ENCODE measurements at regions not wholly inside any gene's neighbourhood (a gene's known extent, or its start where the extent isn't known, plus 50 kb on each side); places are given as distances from the start of the nearest gene placed in this dataset.

DNA sequence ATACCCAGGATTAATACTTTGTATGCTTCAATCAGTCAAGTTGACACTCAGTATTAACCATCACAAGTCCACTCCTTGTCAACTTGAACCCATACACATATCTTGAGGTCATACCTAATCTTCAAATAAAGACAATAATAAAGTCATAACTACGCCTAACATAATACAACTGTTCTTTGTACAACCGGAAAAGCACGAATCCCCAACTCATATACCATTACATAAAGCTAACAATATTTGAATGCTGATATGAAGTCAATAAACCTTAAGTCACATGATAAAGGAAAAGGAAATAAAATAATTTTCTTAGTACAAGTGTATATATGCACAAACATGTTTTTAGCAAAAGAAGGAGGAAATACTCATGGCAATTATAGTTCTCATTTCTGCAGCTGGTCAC, 770.6 kb upstream of the GYPC start:
- Histone ChIP-seq H2AFZ (replicated peaks; ENCODE audit: low read length, poor library complexity) (no peak overlapping the region), H3K36me3 (ENCODE audit: control insufficient read depth, insufficient read depth, low read length) (no peaks in the 10 kb centered on the region), H3K4me2 (ENCODE audit: low read depth, low read length) (no peak overlapping the region), H2AK9ac (replicated peaks; ENCODE audit: low read depth, low read length, poor library complexity) (no peak overlapping the region), H3K9ac (ENCODE audit: low read depth, low read length) (no peak overlapping the region), H3K4me3 (ENCODE audit: insufficient read depth, low read depth, low read length) (no peak overlapping the region), H4K8ac (ENCODE audit: low read depth in 2 of 2, low read length in 2 of 2) (no peak overlapping the region), H3K79me1 (ENCODE audit: low read depth in 1 of 2, low read length in 2 of 2) (no peaks in the 10 kb centered on the region), H2BK5ac (ENCODE audit: low read depth, low read length, poor library complexity, severe bottlenecking) (no peak overlapping the region), H3K56ac (ENCODE audit: extremely low read depth, insufficient read depth, low read length) (no peak overlapping the region), H3K27ac (ENCODE audit: insufficient read depth, low read length) (no peak overlapping the region), H3K14ac (replicated peaks; ENCODE audit: low read depth, low read length) (no peak overlapping the region), H2BK20ac (ENCODE audit: low read depth, low read length) (no peak overlapping the region), H4K91ac (ENCODE audit: insufficient read depth, low read depth, low read length) (no peak overlapping the region), H4K20me1 (ENCODE audit: insufficient read depth, low read length) (no peaks in the 10 kb centered on the region), H2BK15ac (ENCODE audit: low read depth, low read length) (no peak overlapping the region), H3K27me3 (ENCODE audit: control insufficient read depth, insufficient read depth, low read length) (no peaks in the 10 kb centered on the region), H2BK120ac (ENCODE audit: low read depth, low read length) (no peak overlapping the region), H3K9me3 (ENCODE audit: control insufficient read depth, insufficient read depth, low read length) (peaks cover 10% of the 10 kb centered on the region; the same call in 1 of the 2 replicates), H3K23ac (ENCODE audit: low read depth, low read length) (no peak overlapping the region), H2AK5ac (ENCODE audit: low read depth, low read length) (no peak overlapping the region), H3K4ac (ENCODE audit: low read depth, low read length) (no peak overlapping the region), H4K5ac (ENCODE audit: low read depth, low read length) (no peak overlapping the region), H3K4me1 (ENCODE audit: control insufficient read depth, insufficient read depth, low read length) (no peaks in the 10 kb centered on the region), H3K9me1 (ENCODE audit: insufficient read depth, low read length) (no peaks in the 10 kb centered on the region), H3K18ac (ENCODE audit: low read depth, low read length) (no peak overlapping the region)
- CTCF ChIA-PET: no interaction called here
- DNase-seq (no peak), ATAC-seq (ENCODE audit: low read depth) (no peak)
- dilution Hi-C loops (cut with HindIII; ENCODE audit: low sequenced_read_pairs, unreplicated experiment): no loop called here
- in situ Hi-C loops (cut with MboI; ENCODE audit: low sequenced_read_pairs): no loop called here
- no peak for TF ChIP-seq RAD21 (IDR thresholded peaks at IDR 0.05; ENCODE audit: low read length)
- TF ChIP-seq ELK1 (IDR thresholded peaks at IDR 0.05; ENCODE audit: borderline replicate concordance, low read depth, low read length): no peak
- TF ChIP-seq POLR2A (IDR thresholded peaks at IDR 0.05; ENCODE audit: low read depth, low read length): no peak
- no TSS peak for BruUV-seq (replicated peaks)
- WGBS, 2 experiments (ENCODE audit: extremely low coverage in 2 of 2, insufficient read length in 1 of 2): no CpG with 5 or more reads among the region's 3 CpGs
- POLR2A ChIA-PET (ENCODE audit: unreplicated experiment): no interaction called here
- intact Hi-C loops (cut with micrococcal nuclease): no loop called here

Measured in IMR-90 (cell line).